ENCODE measurements at regions not wholly inside any gene's neighbourhood (a gene's known extent, or its start where the extent isn't known, plus 50 kb on each side); places are given as distances from the start of the nearest gene placed in this dataset.

DNA sequence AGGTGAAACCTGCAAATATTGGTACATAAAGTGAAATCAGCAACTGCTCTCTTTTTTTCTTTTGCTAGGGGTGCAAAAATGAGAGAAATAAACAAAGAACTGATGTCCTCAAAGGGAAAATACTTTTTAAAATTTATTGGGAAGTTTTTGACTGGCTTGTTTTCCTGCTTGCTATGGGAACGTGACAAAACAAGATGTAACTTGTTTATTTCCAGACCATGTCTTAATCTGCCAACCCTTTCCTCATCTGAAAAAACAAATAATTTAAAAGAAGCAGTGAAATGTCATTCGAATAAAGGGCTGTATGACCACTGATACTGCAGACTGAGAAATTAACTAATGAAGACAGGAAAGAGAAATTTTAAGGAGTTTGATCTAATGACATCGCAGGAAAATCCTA is 221.9 kb downstream of the CBLN4 start:
- no peak for DNase-seq (ENCODE audit: low spot score)

DNA sequence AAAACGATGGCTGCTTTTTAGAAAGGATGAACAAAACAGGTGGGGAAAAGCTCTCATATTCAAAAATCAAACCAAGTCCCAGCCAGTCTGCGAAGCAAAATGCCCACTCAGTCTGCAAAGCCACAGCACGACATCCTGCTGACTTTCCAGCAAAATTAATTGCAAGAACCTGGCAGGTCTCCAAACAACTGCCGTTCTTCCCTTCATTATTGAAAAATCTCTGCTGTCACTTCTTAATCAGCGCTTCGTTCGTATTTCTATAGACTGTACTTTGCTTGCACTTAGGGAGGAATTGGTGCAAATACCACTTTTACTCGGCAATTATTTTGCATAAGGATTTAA is 222.4 kb downstream of the CBLN4 start:
- no peak for DNase-seq (ENCODE audit: low spot score)

DNA sequence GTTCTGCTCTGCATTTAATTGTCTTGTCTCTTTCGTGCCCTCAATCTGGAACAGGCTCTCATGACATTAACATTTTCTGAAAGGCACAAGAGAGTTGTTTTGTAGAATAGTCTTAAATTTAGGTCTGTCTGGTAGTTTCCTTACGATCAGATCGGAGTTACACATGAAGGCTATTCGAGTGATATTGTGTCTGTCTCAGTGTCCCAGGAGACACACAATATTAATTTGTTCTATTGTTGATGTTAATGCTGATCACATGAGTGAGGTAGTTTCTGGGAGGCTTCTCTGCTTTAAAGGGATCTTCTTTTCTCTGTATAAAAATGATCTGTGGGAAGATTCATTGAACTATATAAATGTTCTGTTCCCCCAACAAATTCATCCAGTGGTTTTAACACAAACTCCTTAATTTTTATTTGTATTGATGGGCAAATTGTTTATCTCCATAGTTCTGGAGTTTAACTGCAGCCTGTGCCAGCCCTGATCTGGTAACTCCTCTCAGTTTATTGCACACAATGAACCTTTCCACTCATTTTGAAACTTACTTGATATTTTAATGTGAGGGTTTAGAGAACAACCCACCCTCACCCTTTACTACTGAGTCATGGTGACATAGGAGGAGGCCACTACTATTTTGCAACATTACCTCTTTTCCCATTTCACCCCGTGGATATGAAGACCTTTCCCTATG is 223.0 kb downstream of the CBLN4 start:
- DNase-seq (ENCODE audit: low spot score) = no peak

DNA sequence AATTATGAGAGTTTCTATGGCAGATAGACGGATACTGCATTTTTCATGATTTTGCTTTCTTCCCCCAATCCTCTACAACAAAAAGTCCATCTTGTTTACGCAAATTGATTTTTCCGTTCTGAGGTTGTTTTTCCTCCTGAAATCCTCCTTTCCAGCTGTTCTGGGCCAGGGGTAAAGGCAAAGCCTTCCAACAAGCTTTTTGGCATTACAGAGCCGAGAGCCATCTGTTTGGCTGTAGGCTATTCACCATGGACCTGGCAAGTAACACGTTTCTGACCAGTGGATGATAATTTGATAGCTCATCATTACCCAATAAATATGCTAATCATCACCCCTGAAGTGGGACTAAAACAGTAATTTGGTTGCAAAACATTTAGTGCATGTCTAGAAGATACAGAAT is 226.5 kb downstream of the CBLN4 start:
- no peak for DNase-seq (ENCODE audit: low spot score)

DNA sequence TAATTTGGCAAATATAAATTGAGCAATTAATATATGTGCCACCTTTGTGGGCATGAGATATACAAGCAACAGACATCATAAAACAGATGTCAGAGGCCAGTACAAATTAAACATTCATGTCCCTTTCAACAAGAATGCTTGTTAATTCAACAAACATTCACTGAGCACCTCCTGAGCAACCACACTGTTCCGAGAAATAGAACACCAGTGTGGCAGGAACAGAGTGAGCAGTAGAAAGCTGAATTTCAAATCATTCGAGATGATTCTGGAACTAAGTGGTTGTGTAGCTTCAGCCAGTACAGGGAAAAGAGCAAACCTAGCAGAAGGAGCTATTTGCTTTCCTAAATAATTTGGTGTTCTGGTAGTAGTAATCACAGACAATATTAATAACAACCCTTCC is 227.7 kb downstream of the CBLN4 start:
- no peak for DNase-seq (ENCODE audit: low spot score)

DNA sequence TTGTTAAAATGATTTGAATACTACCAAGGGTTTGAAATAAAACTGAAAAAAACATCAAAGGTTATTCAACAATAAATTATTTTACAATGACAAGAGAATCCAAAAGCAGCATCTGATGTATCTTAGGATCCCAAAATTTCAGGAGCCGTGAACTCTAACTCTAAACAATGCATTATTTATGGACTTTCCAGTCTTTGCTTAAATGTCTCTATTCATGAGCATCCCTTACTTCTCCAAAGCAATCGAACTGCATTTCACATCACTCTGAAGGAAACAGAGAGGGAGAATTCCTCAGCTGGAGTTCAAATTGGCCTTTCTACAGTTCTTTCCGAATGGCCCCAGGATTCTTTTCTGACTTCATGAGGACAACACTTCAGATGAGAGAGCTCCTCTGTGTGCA is 229.1 kb downstream of the CBLN4 start:
- DNase-seq (ENCODE audit: low spot score) = no peak

DNA sequence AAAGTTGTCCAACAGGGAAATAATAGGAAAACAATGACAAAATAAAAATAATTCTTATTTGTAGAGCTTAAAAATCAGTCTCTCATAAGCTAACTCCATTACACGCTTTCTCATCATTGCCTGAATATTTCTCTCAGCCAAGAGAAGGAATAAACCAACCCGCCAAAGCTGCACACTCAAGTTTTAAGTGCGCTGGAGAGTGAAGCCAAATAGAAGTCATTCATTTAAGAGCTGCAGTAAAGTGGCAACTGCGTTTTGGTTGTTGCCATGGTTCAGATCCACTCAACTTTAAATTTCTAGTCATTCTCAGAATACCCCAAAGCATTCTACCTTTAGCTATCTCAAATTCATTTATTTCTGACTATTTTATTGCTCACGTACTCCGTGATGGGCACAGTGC is 230.7 kb downstream of the CBLN4 start:
- DNase-seq (ENCODE audit: low spot score) = no peak

DNA sequence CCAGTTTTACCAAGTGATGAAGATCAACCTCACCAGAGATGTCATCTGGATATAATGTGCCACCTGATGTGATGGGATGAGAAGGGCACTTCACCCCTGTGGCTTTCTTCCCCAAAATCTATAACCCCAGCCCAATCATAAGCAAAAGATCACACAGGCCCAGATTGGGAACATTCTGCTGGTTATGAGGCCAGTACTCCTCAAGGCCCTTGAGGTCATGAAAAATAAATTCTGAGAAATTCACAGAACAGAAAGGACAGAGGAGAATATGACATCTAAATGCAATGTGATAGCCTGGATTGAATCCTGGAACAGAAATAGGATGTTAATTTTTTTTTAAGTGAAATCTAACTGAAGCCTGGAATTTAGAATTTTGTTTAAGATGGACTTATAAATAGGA is 243.5 kb downstream of the CBLN4 start:
- no peak for DNase-seq (ENCODE audit: low spot score)

DNA sequence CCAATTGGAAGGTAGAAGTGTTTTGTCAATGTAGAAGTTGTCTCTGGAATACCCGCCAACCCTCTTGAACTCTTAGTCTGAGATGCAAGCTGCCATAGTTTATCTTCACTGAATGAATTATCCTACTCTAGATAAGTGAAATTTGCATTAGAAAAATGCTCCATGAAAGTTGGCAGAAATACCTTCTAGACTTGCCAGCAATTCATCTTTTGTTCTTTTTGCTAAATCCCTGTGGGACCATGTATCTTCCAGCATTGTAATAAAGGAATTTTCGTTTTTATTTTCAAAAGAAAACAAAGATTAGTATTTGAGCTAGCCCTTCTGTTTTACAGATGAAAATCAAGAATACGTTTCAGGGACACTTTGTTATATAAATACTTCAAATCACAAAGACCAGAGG is 244.2 kb downstream of the CBLN4 start:
- no peak for DNase-seq (ENCODE audit: low spot score)

DNA sequence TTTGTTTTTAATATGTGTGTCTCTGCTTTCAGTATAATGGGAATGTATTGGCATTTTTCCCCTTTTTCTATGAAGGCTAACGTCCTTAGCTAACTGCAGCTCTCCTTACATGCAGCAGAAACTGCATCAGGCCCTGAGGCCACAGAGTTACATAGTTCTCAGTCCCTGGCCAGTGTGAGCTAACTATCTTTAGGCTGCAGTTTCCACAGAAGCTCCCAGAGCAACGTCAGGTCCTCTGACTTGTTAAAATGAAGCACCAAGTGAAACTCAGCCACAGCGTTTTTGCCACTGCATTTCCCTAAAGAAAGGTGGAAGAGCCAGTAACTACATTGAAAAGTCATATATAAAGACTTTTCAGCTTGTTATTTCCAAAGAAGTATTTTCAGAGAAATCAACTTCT is 244.7 kb downstream of the CBLN4 start:
- no peak for DNase-seq (ENCODE audit: low spot score)

DNA sequence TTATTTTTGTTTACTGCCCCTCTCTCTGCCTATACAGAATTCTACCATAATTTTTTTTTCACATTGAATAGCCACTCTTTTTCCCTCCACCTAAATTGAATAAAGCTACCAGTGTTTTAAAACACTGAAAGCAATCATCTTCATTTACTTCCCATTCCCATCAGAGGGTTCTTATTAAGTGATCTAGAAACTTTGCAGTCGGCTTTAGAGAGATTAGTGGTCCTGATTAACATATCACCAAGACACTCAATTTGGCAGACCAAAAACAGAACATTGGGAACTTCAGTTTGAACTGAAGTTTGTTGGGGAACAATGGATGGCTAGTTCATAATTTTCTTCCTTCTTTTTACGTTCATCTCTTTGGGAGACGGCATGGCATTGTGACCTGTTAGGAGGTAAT is 249.5 kb downstream of the CBLN4 start:
- no peak for DNase-seq (ENCODE audit: low spot score)

DNA sequence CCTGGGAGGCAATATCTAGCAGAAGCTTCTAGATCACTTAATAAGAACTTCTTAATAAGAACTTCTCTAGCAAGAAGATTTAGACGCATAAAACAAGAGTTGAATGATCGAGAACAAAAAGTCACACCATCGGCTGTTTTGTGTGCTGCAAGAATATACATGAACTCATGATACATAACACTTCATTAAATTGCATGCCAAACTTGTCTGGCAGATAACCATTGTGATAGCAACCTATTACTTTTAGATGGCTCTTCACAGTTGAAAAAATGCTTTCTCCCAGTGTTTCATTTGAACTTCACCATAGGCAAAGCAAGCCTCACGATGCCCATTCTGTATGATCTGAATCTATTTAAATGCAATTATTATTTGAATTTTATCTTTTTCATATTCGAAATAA is 249.9 kb downstream of the CBLN4 start:
- no peak for DNase-seq (ENCODE audit: low spot score)

DNA sequence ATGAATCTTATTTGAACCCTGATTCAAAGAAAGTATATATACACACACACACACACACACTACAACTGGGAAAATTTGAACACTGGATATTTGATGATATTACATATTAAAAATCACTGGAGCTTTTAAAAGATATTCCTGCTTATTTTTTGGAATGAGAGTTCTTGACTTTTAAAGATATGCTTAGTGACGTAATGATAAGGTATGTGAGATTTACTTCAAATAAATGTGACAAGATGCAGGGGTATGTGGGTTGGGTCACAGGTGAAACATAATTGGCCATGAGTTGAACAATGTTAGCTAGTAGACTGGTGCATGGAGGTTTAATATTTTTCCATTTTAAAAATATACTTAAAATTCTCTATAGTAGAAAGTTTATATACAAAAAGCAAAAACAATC is 258.6 kb downstream of the CBLN4 start:
- no peak for DNase-seq (ENCODE audit: low spot score)

DNA sequence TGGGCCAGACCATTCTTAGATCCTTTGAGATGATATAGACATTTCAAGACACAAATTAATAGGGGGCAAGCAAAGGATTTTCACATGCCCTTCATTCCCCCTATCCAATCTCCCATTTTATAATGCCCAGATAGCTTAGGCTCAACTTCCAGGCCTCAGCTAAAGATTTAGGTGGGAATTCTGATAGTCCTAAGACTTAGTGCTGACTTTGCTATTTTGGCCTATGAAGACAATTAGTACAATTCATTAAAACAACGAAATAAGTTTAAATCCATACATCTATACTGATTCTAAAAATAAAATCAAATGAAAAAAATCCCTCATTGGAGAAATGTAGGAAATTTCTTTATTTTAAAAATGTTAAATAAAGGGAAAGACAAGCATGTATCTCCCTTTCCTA is 259.5 kb downstream of the CBLN4 start:
- no peak for DNase-seq (ENCODE audit: low spot score)

DNA sequence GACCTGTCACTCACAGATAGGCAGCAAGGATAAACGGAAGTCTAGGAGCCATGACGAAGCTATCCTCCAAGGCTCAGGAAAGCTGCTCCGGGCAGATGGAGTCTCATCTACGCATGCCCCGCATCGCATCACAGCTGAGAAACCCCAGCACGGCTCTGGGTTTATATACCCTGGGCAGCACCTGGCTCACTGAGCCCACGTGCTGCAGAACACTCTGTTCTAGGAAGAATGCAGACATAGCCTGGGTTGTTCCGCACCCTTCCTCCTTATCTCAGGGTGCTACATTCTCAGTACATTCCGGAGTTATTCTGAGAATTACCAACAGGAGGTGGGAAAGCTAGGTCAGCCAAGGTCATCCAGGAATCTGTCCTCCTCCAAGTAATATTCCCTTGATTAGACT is 260.4 kb downstream of the CBLN4 start:
- DNase-seq (ENCODE audit: low spot score) = no peak

DNA sequence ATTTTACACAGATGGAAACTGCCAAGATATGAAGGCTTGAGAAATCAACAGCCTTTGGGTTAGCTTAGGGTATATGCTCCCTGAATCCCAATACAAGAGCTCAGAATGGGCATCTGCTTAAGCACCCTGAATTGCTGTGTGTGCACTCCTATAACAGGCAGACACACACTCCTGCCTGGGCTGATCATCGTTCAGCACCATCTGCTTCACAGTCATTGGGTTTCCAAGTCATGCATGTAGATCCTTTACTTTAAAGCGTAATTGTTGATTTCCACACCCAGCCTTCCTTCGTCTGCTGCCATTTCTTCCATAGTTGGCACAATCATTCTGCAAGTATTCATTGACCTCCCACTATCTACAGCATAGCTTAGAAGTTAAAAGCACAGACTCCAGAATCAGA is 263.5 kb downstream of the CBLN4 start:
- no peak for DNase-seq (ENCODE audit: low spot score)

DNA sequence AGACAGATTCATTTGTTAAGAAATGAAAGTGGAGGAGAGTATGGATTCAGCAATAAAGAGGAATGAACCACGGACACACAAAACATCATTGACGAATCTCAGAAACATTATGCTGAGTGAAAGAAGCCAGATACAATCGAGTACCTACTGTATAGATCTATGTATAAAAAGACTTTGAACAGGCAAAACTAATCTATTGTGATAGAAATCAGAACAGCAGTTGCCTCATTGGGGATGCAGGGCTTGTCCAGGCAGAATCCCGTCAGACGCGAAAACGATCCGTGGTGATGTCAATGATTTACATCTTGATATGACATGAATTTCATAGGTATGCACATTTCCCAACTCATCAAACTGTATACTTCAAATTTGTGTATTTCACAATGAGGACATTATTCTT is 265.2 kb downstream of the CBLN4 start:
- DNase-seq (ENCODE audit: low spot score) = no peak

DNA sequence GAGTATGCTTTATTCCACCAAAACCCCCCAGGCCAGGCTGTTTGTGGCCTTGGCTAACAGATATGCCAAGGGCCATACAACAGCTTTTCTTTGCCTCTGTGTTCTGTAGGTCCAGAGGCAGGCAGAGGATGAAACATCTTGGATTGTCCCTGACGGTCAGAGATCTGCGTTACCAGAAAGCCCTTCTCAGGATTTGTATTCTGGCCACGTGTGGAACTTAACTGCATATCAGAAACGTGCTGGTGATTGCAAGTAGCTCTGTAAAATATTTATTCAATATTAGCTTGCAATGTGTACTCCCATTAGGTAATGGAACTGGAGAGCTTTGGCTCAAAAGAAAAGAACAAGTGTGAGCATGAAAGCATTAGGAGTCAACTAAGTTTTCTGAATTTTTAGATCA is 275.0 kb downstream of the CBLN4 start:
- DNase-seq (ENCODE audit: low spot score) = no peak

DNA sequence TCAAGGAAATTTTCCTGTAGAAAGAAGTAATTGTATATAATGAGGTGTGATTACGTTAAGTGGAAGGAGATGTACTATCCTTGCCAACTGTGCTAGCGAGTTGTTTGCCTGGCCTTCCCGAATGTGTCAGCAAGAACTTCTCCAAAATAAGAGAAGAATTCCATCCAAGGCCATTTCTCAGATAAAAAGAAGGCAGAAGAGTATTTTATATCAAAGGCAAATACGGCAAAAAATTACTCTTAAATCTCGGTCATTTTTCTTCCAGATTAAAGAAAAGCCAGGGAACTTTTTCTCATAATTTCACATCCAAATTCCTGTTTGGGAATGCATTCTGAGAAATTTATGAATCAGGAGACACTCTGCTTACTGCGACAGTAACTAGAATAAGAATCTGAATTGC is 290.6 kb downstream of the CBLN4 start:
- DNase-seq (ENCODE audit: low spot score) = no peak

DNA sequence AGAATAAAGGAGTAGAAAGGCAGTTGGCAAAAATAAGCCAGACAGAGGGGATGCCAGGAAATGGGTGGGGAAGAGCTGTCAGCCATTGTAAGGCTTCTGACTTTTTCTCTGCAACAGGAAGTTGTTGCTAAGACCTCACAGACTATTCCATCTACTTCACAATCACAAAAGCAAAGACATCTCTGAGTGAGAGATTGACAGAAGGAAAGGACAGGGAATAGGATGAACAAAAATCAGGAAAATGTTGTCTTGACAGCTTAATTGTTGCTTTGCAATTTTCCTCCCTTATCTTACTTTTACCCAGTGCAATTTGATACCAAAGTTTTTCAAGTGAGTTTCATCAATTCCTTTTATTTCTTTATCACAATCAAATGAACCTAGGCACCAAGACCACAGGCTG is 291.2 kb downstream of the CBLN4 start:
- no peak for DNase-seq (ENCODE audit: low spot score)

DNA sequence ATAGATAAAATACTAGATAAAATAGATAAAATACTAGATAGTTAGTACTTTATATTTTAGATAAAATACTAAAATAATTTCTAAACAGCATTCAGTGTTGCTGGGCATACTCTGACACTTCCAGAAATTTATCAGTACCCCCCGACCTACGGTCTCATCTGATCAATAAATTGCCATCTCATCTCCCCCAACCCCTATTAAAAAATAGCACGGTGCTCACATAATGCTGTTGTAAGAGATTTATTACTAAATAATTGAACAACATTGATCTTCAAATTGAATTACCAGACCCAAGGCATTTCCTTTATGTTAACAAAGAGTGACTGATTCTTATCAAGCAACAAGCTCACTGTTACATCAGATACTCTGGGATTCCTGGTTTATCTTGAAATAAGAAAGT is 300.9 kb downstream of the CBLN4 start:
- no peak for DNase-seq (ENCODE audit: low spot score)

DNA sequence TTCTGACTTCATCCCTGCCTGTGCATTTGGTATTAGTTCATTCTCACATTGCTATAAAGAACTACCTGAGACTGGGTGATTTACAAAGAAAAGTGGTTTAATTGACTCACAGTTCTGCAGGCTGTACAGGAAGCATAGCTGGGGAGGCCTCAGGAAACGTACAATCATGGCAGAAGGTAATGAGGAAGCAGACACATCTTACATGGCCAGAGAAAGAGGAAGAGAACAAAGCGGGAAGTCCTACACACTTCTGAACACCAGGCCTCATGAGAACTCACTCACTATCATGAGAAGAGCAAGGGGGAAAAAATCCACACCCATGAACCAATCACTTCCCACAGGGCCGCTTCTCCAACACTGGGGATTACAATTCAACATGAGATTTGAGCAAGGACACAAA is 303.9 kb downstream of the CBLN4 start:
- no peak for DNase-seq (ENCODE audit: low spot score)

DNA sequence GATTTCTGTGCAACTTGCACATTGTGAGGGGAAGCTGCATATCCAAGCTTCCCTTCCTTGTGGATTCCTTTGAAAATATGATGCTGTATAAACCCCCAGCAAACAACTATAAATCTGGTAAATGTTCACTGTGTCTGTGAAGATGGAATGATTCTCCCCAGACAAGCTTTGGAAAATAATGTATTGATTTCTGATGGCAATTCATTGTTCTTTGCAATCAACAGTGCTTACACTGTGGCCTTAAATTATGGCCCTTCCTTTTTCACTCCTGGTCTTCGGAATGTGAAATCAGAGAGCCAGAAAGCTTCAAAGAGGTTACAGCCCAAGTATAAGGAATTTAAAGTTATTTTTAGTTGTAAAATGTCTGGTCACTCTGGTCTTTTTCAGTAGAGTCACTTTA is 308.8 kb downstream of the CBLN4 start:
- no peak for DNase-seq (ENCODE audit: low spot score)

DNA sequence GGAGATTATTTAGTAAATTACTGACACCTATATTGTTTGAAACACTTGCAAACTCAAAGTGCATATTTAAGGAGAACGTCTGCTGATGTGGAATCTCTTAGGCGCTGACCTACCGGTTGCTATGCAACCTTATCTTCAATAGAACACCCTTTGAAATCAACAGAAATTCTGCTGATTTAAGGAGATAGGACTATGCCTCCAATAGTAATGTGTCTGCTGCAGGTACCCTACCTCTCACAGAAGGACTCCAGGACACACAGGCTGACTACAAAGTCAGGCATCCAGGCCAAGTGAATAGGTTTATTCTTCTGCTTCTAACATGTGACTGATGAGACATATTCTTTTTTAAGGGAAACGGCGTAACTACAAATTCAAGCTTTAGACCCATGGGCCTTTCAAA is 311.7 kb downstream of the CBLN4 start:
- no peak for DNase-seq (ENCODE audit: low spot score)

DNA sequence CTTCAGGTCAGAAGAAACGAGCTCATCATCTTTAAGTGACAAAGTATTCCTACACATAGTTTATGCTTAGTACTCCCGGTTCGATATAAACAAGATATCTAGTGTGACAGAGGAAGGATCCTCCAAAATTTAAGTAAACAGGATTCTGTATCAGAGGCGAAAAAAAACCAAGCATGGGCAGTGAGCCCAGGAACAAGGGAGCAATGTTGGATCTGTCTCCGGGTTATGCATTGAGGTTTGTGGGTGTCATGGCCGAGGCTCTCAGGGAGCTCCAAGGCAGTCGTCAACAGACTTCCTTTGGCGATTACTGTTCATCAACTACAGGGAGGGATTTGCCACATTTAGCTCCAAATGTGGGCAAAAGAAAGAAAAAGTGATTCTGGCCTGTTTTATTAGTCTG is 319.5 kb downstream of the CBLN4 start:
- DNase-seq (ENCODE audit: low spot score) = no peak
